H1 (cell line): ENCODE measurements at regions not wholly inside any gene's neighbourhood (a gene's known extent, or its start where the extent isn't known, plus 50 kb on each side); places are given as distances from the start of the nearest gene placed in this dataset.

ENCODE experiments used
- CTCF ChIA-PET: fragments of 300-600 bp; sonication (Branson Sonifier 250); formaldehyde crosslinking; loops from one replicate; lab custom pipeline; 2021; ENCODE audit not compliant: partially characterized antibody; lab: Charles Lee
- POLR2A ChIA-PET: fragments of 300-600 bp; sonication (Branson Sonifier 250); formaldehyde crosslinking; loops from one replicate; lab custom pipeline; 2021; ENCODE audit warnings: inconsistent platforms; ENCODE audit not compliant: partially characterized antibody; lab: Charles Lee
- DNase-seq, 2 experiments: peaks; one replicate each; pipeline versions ENCODE4 v3.0.0 to v3.0.0-alpha.2; 2010 to 2022; ENCODE audit warnings: low spot score in 2 of 2, low read depth in 1 of 2, mixed read lengths in 1 of 2
- FAIRE-seq: peaks from 2 replicates; lab custom pipeline; 2011; peaks lifted over from hg19 to GRCh38; lab: Jason Lieb, UNC
- H2AFZ ChIP-seq: 2 replicates; pipeline ENCODE4 v1.8.1; 2012; ENCODE audit warnings: low read length, inconsistent platforms
- H2AK5ac ChIP-seq: 2 replicates; pipeline ENCODE4 v1.6.1; 2013; ENCODE audit warnings: low read depth, low read length
- H2BK120ac ChIP-seq: replicated peaks from 2 replicates; pipeline ENCODE3; 2013; ENCODE audit warnings: low read depth, low read length, inconsistent platforms
- H2BK12ac ChIP-seq: 2 replicates; pipeline ENCODE4 v1.6.1; 2013; ENCODE audit warnings: low read depth, low read length
- H2BK15ac ChIP-seq: 2 replicates; pipeline ENCODE4 v1.6.1; 2013; ENCODE audit warnings: low read length
- H2BK20ac ChIP-seq: 2 replicates; pipeline ENCODE4 v1.6.1; 2013; ENCODE audit warnings: low read length
- H2BK5ac ChIP-seq: 2 replicates; pipeline ENCODE4 v1.6.1; 2013; ENCODE audit warnings: low read depth, low read length
- H3K14ac ChIP-seq: 2 replicates; pipeline ENCODE4 v1.6.1; 2013; ENCODE audit warnings: inconsistent platforms; ENCODE audit not compliant: insufficient read length
- H3K18ac ChIP-seq: 2 replicates; pipeline ENCODE4 v1.6.1; 2013; ENCODE audit warnings: low read length; ENCODE audit errors: extremely low read depth
- H3K23ac ChIP-seq: 2 replicates; pipeline ENCODE4 v1.6.1; 2013; ENCODE audit warnings: inconsistent platforms; ENCODE audit not compliant: insufficient read length
- H3K23me2 ChIP-seq: 2 replicates; pipeline ENCODE4 v1.6.1; 2013; ENCODE audit warnings: low read depth, low read length
- H3K27ac ChIP-seq: 2 replicates; pipeline ENCODE4 v1.6.1; 2011; ENCODE audit warnings: low read depth, low read length, inconsistent platforms
- H3K27me3 ChIP-seq, 4 experiments: replicated peaks in 1 of 4; 1 replicate in 1 of 4; 2 replicates in 3 of 4; pipeline versions ENCODE4 v1.6.1 to v1.8.1; 2011 to 2013; ENCODE audit warnings: low read length in 3 of 4, mild to moderate bottlenecking in 3 of 4, inconsistent platforms in 2 of 4, mixed read lengths in 2 of 4, moderate library complexity in 1 of 4; ENCODE audit not compliant: control insufficient read depth in 3 of 4, insufficient read depth in 3 of 4; ENCODE audit errors: extremely low read depth in 1 of 4
- H3K36me3 ChIP-seq, 4 experiments: 2 replicates each; pipeline versions ENCODE4 v1.6.1 to v1.8.1; 2011 to 2013; ENCODE audit warnings: mild to moderate bottlenecking in 4 of 4, low read length in 3 of 4, moderate library complexity in 2 of 4, control low read depth in 1 of 4, inconsistent platforms in 1 of 4; ENCODE audit not compliant: insufficient read depth in 4 of 4, control insufficient read depth in 2 of 4
- H3K4ac ChIP-seq: replicated peaks from 2 replicates; pipeline ENCODE3; 2013; ENCODE audit warnings: low read length, low read depth, mixed read lengths, inconsistent platforms; ENCODE audit not compliant: insufficient read length
- H3K4me1 ChIP-seq, 4 experiments: replicated peaks in 1 of 4; 1 replicate in 1 of 4; 2 replicates in 3 of 4; pipeline versions ENCODE4 v1.6.1 to v1.8.1; 2011 to 2013; ENCODE audit warnings: low read length in 3 of 4, inconsistent platforms in 2 of 4, mixed read lengths in 1 of 4; ENCODE audit not compliant: insufficient read depth in 4 of 4, control insufficient read depth in 3 of 4
- H3K4me2 ChIP-seq, 2 experiments: 2 replicates each; pipeline versions ENCODE4 v1.6.1 to v1.8.1; 2011 to 2013; ENCODE audit warnings: low read depth in 2 of 2, low read length in 2 of 2, control low read depth in 1 of 2, inconsistent platforms in 1 of 2, mild to moderate bottlenecking in 1 of 2; ENCODE audit not compliant: insufficient read depth in 1 of 2
- H3K4me3 ChIP-seq, 4 experiments: fragments of 200-600, 300-600 bp in 1 of 4; sonication (generic), shearing (Covaris generic), sonication (Bioruptor Twin) in 1 of 4; 2 replicates each; pipeline versions ENCODE4 v1.5.1 to v1.8.1; 2011 to 2016; ENCODE audit warnings: low read length in 4 of 4, low read depth in 3 of 4, control low read depth in 2 of 4, inconsistent platforms in 2 of 4, mild to moderate bottlenecking in 2 of 4, mixed read lengths in 1 of 4, moderate library complexity in 1 of 4; ENCODE audit not compliant: insufficient read depth in 2 of 4; ENCODE audit errors: extremely low read depth in 1 of 4
- H3K56ac ChIP-seq: replicated peaks from 2 replicates; pipeline ENCODE3; 2013; ENCODE audit warnings: low read depth, mild to moderate bottlenecking, mixed read lengths, low read length, inconsistent platforms; ENCODE audit not compliant: insufficient read length
- H3K79me1 ChIP-seq: 2 replicates; pipeline ENCODE4 v1.6.1; 2013; ENCODE audit warnings: low read depth, low read length, control low read depth
- H3K79me2 ChIP-seq, 2 experiments: 2 replicates each; pipeline versions ENCODE4 v1.6.1 to v1.8.1; 2012 to 2013; ENCODE audit warnings: low read length in 2 of 2, mild to moderate bottlenecking in 2 of 2, inconsistent platforms in 1 of 2; ENCODE audit not compliant: insufficient read depth in 2 of 2, control insufficient read depth in 1 of 2
- H3K9ac ChIP-seq, 4 experiments: replicated peaks in 1 of 4; 1 replicate in 1 of 4; 2 replicates in 3 of 4; pipeline versions ENCODE4 v1.6.1 to v1.8.1; 2011 to 2013; ENCODE audit warnings: low read depth in 3 of 4, low read length in 3 of 4, control low read depth in 2 of 4, mild to moderate bottlenecking in 2 of 4, moderate library complexity in 2 of 4, inconsistent platforms in 1 of 4; ENCODE audit errors: extremely low read depth in 1 of 4
- H3K9me3 ChIP-seq, 2 experiments: 2 replicates each; pipeline versions ENCODE4 v1.6.1 to v1.8.1; 2012 to 2013; ENCODE audit warnings: mild to moderate bottlenecking in 2 of 2, moderate library complexity in 2 of 2, control low read depth in 1 of 2, inconsistent platforms in 1 of 2, low read depth in 1 of 2, low read length in 1 of 2, mixed read lengths in 1 of 2; ENCODE audit not compliant: insufficient read depth in 2 of 2
- H4K20me1 ChIP-seq, 2 experiments: replicated peaks in 1 of 2; 2 replicates each; pipeline versions ENCODE3 to v1.8.1; 2011 to 2013; ENCODE audit warnings: inconsistent platforms in 2 of 2, low read length in 2 of 2, mild to moderate bottlenecking in 1 of 2; ENCODE audit not compliant: insufficient read depth in 2 of 2, control insufficient read depth in 1 of 2
- H4K5ac ChIP-seq: 2 replicates; pipeline ENCODE4 v1.6.1; 2013; ENCODE audit warnings: low read length, low read depth, mixed read lengths, inconsistent platforms; ENCODE audit not compliant: insufficient read length
- H4K8ac ChIP-seq: 2 replicates; pipeline ENCODE4 v1.8.0; 2013; ENCODE audit warnings: mild to moderate bottlenecking, moderate library complexity, low read length, inconsistent platforms; ENCODE audit not compliant: insufficient read depth; ENCODE audit errors: extremely low read depth
- H4K91ac ChIP-seq: replicated peaks from 2 replicates; pipeline ENCODE3; 2013; ENCODE audit warnings: low read length, mixed read lengths, inconsistent platforms; ENCODE audit not compliant: insufficient read length
- BRCA1 ChIP-seq: IDR thresholded peaks from 2 replicates; pipeline ENCODE4 v1.6.1; 2012; ENCODE audit warnings: low read depth, low read length, improper control_type of control experiment
- CBX5 ChIP-seq: fragments of 300-800, 300-1000 bp; sonication (generic); IDR thresholded peaks from 2 replicates; pipeline ENCODE4 v1.7.1; 2016; ENCODE audit warnings: antibody characterized with exemption, low read length, low read depth
- CTCF ChIP-seq, 3 experiments: IDR thresholded peaks; 1 replicate in 2 of 3; 2 replicates in 1 of 3; pipeline versions ENCODE4 v1.5.1 to v1.6.1; 2011; ENCODE audit warnings: low read length in 3 of 3, mild to moderate bottlenecking in 3 of 3, inconsistent platforms in 2 of 3, low read depth in 1 of 3, moderate library complexity in 1 of 3; ENCODE audit not compliant: insufficient read depth in 1 of 3; ENCODE audit errors: control extremely low read depth in 1 of 3
- FOSL1 ChIP-seq: IDR thresholded peaks from 2 replicates; pipeline ENCODE4 v1.6.1; 2011; ENCODE audit warnings: mild to moderate bottlenecking, low read depth, low read length, moderate library complexity; ENCODE audit not compliant: insufficient read depth
- HDAC2 ChIP-seq, 2 experiments: fragments of 300-600 bp in 1 of 2; sonication (generic) in 1 of 2; IDR thresholded peaks; 2 replicates each; pipeline ENCODE4 v1.6.1; 2011 to 2012; ENCODE audit warnings: low read depth in 2 of 2, low read length in 2 of 2, mild to moderate bottlenecking in 2 of 2, moderate library complexity in 2 of 2, borderline replicate concordance in 1 of 2, inconsistent platforms in 1 of 2
- KDM5A ChIP-seq: fragments of 200-600 bp; IDR thresholded peaks from 2 replicates; pipeline ENCODE4 v1.7.1; 2012; ENCODE audit warnings: mild to moderate bottlenecking, low read length, inconsistent platforms, mixed read lengths
- SIN3A ChIP-seq, 2 experiments: IDR thresholded peaks in 1 of 2; conservative IDR thresholded peaks in 1 of 2; 2 replicates each; pipeline ENCODE4 v1.6.1; 2011 to 2012; ENCODE audit warnings: low read length in 2 of 2, improper control_type of control experiment in 1 of 2, low read depth in 1 of 2, mild to moderate bottlenecking in 1 of 2
- SIRT6 ChIP-seq: IDR thresholded peaks from one replicate; pipeline ENCODE4 v1.7.1; 2012; ENCODE audit warnings: low read length, inconsistent platforms
- TAF1 ChIP-seq: IDR thresholded peaks from 2 replicates; pipeline ENCODE4 v1.6.1; 2011; ENCODE audit warnings: mild to moderate bottlenecking, low read depth, low read length
- TAF7 ChIP-seq: optimal IDR thresholded peaks from 2 replicates; pipeline ENCODE3; 2011; ENCODE audit warnings: low read depth, mild to moderate bottlenecking, inconsistent platforms, low read length, moderate library complexity, borderline replicate concordance
- YY1 ChIP-seq: IDR thresholded peaks from 2 replicates; pipeline ENCODE4 v1.6.1; 2011; ENCODE audit warnings: low read depth, mild to moderate bottlenecking, low read length
- ZNF274 ChIP-seq: IDR thresholded peaks from 2 replicates; pipeline ENCODE4 v1.7.0; 2012; ENCODE audit warnings: low read length, borderline replicate concordance; ENCODE audit errors: extremely low read depth
- WGBS, 2 experiments: shearing (Covaris generic) in 1 of 2; methylation state at CpG; one replicate each; pipeline versions ENCODE4 v1.1.6 to v1.1.7; 2013 to 2015; ENCODE audit warnings: low lambda C conversion rate in 2 of 2, mixed read lengths in 2 of 2, inconsistent platforms in 1 of 2, low coverage in 1 of 2, missing lambda C conversion rate in 1 of 2; ENCODE audit not compliant: insufficient replicate concordance in 2 of 2, insufficient coverage in 1 of 2, insufficient read length in 1 of 2; ENCODE audit errors: extremely low coverage in 1 of 2, missing lambda C conversion rate in 1 of 2; 5-methylcytosine and 5-hydroxymethylcytosine counted together

DNA sequence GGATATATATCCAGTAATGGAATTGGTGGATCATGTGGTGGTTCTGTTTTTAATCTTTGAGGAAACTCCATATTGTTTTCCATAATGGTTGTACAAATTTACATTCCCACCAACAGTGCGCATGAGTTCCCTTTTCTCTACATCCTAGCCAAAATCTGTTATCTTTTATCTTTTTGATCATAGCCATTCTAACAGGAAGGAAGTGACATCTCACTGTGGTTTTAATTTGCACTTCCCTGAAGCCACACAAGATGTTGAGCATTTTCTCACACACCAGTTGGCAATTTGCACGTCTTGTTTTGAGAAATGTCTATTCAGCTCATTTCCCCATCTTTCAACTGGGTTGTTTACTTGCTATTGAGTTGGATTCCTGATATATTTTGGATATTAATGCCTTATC lies 194.9 kb downstream of the CBLL2 start:
- H4K20me1 ChIP-seq, result no peaks in the 10 kb centered on the region
- no peak overlapping the region for H2BK12ac ChIP-seq
- no peak overlapping the region for H2BK15ac ChIP-seq
- H2BK20ac ChIP-seq, result no peak overlapping the region
- POLR2A ChIA-PET, result no interaction called here
- H3K14ac ChIP-seq, result no peak overlapping the region
- no peak overlapping the region for H2BK120ac ChIP-seq
- H3K23me2 ChIP-seq, result no peaks in the 10 kb centered on the region
- no peak overlapping the region for H2AK5ac ChIP-seq
- TF ChIP-seq BRCA1 (no peak), SIRT6 (no peak), ZNF274 (no peak), TAF7 (no peak), FOSL1 (no peak), TAF1 (no peak), YY1 (no peak), CTCF (IDR thresholded peaks at IDR 0.05; ENCODE audit: control extremely low read depth in 1 of 3, insufficient read depth in 1 of 3, low read depth in 1 of 3, low read length in 3 of 3) (no peak), CBX5 (no peak), HDAC2 (IDR thresholded peaks at IDR 0.05; ENCODE audit: borderline replicate concordance in 1 of 2, low read depth in 2 of 2, low read length in 2 of 2) (no peak), KDM5A (no peak), SIN3A (conservative IDR thresholded peaks at IDR 0.05 in 1 of 2, IDR thresholded peaks at IDR 0.05 in 1 of 2; ENCODE audit: low read depth in 1 of 2, low read length in 2 of 2) (no peak)
- TF ChIP-seq, all 59 proteins: peak for 0
- Histone ChIP-seq H3K79me2 (no peaks in the 10 kb centered on the region), H3K56ac (no peak overlapping the region), H3K27me3 (no peaks in the 10 kb centered on the region), H3K4ac (no peak overlapping the region), H3K4me2 (no peak overlapping the region), H3K18ac (no peak overlapping the region), H3K79me1 (no peaks in the 10 kb centered on the region), H3K23ac (no peak overlapping the region), H3K4me1 (no peaks in the 10 kb centered on the region), H4K8ac (no peak overlapping the region), H2BK5ac (no peak overlapping the region), H3K36me3 (no peaks in the 10 kb centered on the region), H3K4me3 (no peak overlapping the region), H3K9ac (no peak overlapping the region), H3K9me3 (no peaks in the 10 kb centered on the region), H3K27ac (no peak overlapping the region), H4K5ac (no peak overlapping the region), H4K91ac (no peak overlapping the region), H2AFZ (no peak overlapping the region)
- no peak for DNase-seq
- 90% methylated on average over 2 of the region's 2 CpGs; no CpG with 5 or more reads in 1 of the 2 experiments for WGBS, 2 experiments
- CTCF ChIA-PET, result no interaction called here
- FAIRE-seq, result no peak
